Caco-2 (cell line): ENCODE measurements at regions not wholly inside any gene's neighbourhood (a gene's known extent, or its start where the extent isn't known, plus 50 kb on each side); places are given as distances from the start of the nearest gene placed in this dataset.

Experiments
- BruUV-seq: library from RNA; stranded (reverse); fragments of 400-500 nt; replicated peaks from 2 replicates; lab custom pipeline; 2021; lab: Mats Ljungman, UMichigan
- CTCF ChIA-PET: fragments of 300-600 bp; sonication (Branson Sonifier 250); formaldehyde crosslinking; loops from one replicate; lab custom pipeline; 2022; ENCODE audit warnings: antibody characterized with exemption; lab: Charles Lee
- POLR2A ChIA-PET: fragments of 300-600 bp; sonication (Branson Sonifier 250); formaldehyde crosslinking; loops from one replicate; lab custom pipeline; 2022; ENCODE audit warnings: antibody characterized with exemption; lab: Charles Lee
- DNase-seq, 2 experiments: peaks; one replicate each; pipeline versions ENCODE4 v3.0.0 to v3.0.0-alpha.2; 2020 to 2022
- H3K27me3 ChIP-seq: replicated peaks from 2 replicates; pipeline ENCODE4 v1.6.0; 2011; ENCODE audit warnings: low read length; ENCODE audit not compliant: control insufficient read depth, insufficient read depth
- H3K36me3 ChIP-seq: 2 replicates; pipeline ENCODE4 v1.5.1; 2011; ENCODE audit warnings: low read length; ENCODE audit not compliant: control insufficient read depth, insufficient read depth
- H3K4me1 ChIP-seq: fragments of 250-450 bp; sonication (Bioruptor Pico); 2 replicates; pipeline ENCODE4 v1.5.1; 2020; ENCODE audit warnings: mild to moderate bottlenecking
- H3K4me3 ChIP-seq: 2 replicates; pipeline ENCODE4 v1.5.1; 2011; ENCODE audit warnings: low read depth, mild to moderate bottlenecking, control low read depth, low read length
- H3K9me3 ChIP-seq: fragments of 250-450 bp; sonication (Bioruptor Pico); 2 replicates; pipeline ENCODE4 v1.5.1; 2020; ENCODE audit warnings: mild to moderate bottlenecking, moderate library complexity
- H3K27ac Mint-ChIP-seq: one replicate; pipeline ENCODE4 v1.8.0; 2022; ENCODE audit warnings: mixed read lengths; ENCODE audit not compliant: unreplicated experiment
- H3K27me3 Mint-ChIP-seq: one replicate; pipeline ENCODE4 v1.8.0; 2022; ENCODE audit warnings: mixed read lengths; ENCODE audit not compliant: insufficient read depth, unreplicated experiment
- H3K36me3 Mint-ChIP-seq: one replicate; pipeline ENCODE4 v1.8.0; 2022; ENCODE audit warnings: mild to moderate bottlenecking, mixed read lengths; ENCODE audit not compliant: insufficient read depth, unreplicated experiment
- H3K4me1 Mint-ChIP-seq: one replicate; pipeline ENCODE4 v1.8.0; 2022; ENCODE audit warnings: low read depth, mixed read lengths; ENCODE audit not compliant: unreplicated experiment
- H3K4me3 Mint-ChIP-seq: one replicate; pipeline ENCODE4 v1.8.0; 2022; ENCODE audit warnings: mild to moderate bottlenecking, moderate library complexity, mixed read lengths; ENCODE audit not compliant: unreplicated experiment
- H3K9me3 Mint-ChIP-seq: one replicate; pipeline ENCODE4 v1.8.0; 2022; ENCODE audit warnings: mixed read lengths; ENCODE audit not compliant: unreplicated experiment
- CTCF ChIP-seq, 2 experiments: fragments of 200-600 bp in 1 of 2; IDR thresholded peaks; 1 replicate in 1 of 2; 2 replicates in 1 of 2; pipeline versions ENCODE4 v1.5.1 to v1.8.0; 2011 to 2022; ENCODE audit warnings: antibody characterized with exemption in 1 of 2, control low read depth in 1 of 2, inconsistent platforms in 1 of 2, low read depth in 1 of 2, low read length in 1 of 2, mild to moderate bottlenecking in 1 of 2, moderate library complexity in 1 of 2; ENCODE audit not compliant: insufficient read depth in 1 of 2, severe bottlenecking in 1 of 2, unreplicated experiment in 1 of 2
- intact Hi-C: fragments of 100-400 bp; cut with micrococcal nuclease; formaldehyde crosslinking; loops from one replicate; pipeline ENCODE4 v1.10.0; 2022; ENCODE audit not compliant: unreplicated experiment

GRCh38 chr1:214753236-214753852, 150.3 kb downstream of the CENPF start:
- no peak overlapping the region for H3K4me3 Mint-ChIP-seq
- DNase-seq: no peak

GRCh38 chr1:214761030-214761429, 158.0 kb downstream of the CENPF start:
- Histone ChIP-seq H3K4me1 (no peaks in the 10 kb centered on the region), H3K4me3 (no peak overlapping the region), H3K9me3 (peaks cover 27% of the 10 kb centered on the region), H3K36me3 (no peaks in the 10 kb centered on the region), H3K27me3 (no peaks in the 10 kb centered on the region)
- DNase-seq: no peak
- no peak for TF ChIP-seq CTCF (IDR thresholded peaks at IDR 0.05; ENCODE audit: insufficient read depth in 1 of 2, low read depth in 1 of 2, low read length in 1 of 2, severe bottlenecking in 1 of 2, unreplicated experiment in 1 of 2)
- intact Hi-C loops: no loop called here
- Mint-ChIP-seq H3K4me3 (no peak overlapping the region), H3K27ac (no peak overlapping the region), H3K4me1 (no peaks in the 10 kb centered on the region), H3K36me3 (no peaks in the 10 kb centered on the region), H3K9me3 (peaks cover 60% of the 10 kb centered on the region), H3K27me3 (no peaks in the 10 kb centered on the region)
- BruUV-seq: no TSS peak
- ChIA-PET POLR2A (no interaction called here), CTCF (no interaction called here)

More at GRCh38 chr1:214753236-214753852, 150.3 kb downstream of the CENPF start:
- ChIA-PET CTCF (no interaction called here), POLR2A (no interaction called here)
- intact Hi-C loops: no loop called here
- Mint-ChIP-seq H3K4me1 (no peaks in the 10 kb centered on the region), H3K27ac (no peak overlapping the region), H3K36me3 (no peaks in the 10 kb centered on the region), H3K27me3 (no peaks in the 10 kb centered on the region), H3K9me3 (peaks cover 20% of the 10 kb centered on the region)
- Histone ChIP-seq H3K4me3 (no peak overlapping the region), H3K4me1 (no peaks in the 10 kb centered on the region), H3K9me3 (peaks cover 12% of the 10 kb centered on the region), H3K36me3 (no peaks in the 10 kb centered on the region), H3K27me3 (no peaks in the 10 kb centered on the region)
- no peak for TF ChIP-seq CTCF (IDR thresholded peaks at IDR 0.05; ENCODE audit: insufficient read depth in 1 of 2, low read depth in 1 of 2, low read length in 1 of 2, severe bottlenecking in 1 of 2, unreplicated experiment in 1 of 2)
- BruUV-seq: no TSS peak

GRCh38 chr1:214762902-214763301, 159.9 kb downstream of the CENPF start:
- intact Hi-C loops: no loop called here
- Histone ChIP-seq H3K4me3 (no peak overlapping the region), H3K27me3 (no peaks in the 10 kb centered on the region), H3K9me3 (peaks cover 16% of the 10 kb centered on the region), H3K4me1 (no peaks in the 10 kb centered on the region), H3K36me3 (no peaks in the 10 kb centered on the region)
- BruUV-seq: no TSS peak
- H3K36me3 Mint-ChIP-seq: no peaks in the 10 kb centered on the region
- H3K4me3 Mint-ChIP-seq: no peak overlapping the region
- no peak for TF ChIP-seq CTCF (IDR thresholded peaks at IDR 0.05; ENCODE audit: insufficient read depth in 1 of 2, low read depth in 1 of 2, low read length in 1 of 2, severe bottlenecking in 1 of 2, unreplicated experiment in 1 of 2)
- ChIA-PET CTCF (no interaction called here), POLR2A (no interaction called here)
- H3K27ac Mint-ChIP-seq: no peak overlapping the region
- H3K4me1 Mint-ChIP-seq: no peaks in the 10 kb centered on the region
- no peak for DNase-seq
- H3K9me3 Mint-ChIP-seq: peaks cover 55% of the 10 kb centered on the region
- no peaks in the 10 kb centered on the region for H3K27me3 Mint-ChIP-seq
